Nephron (organoid): ENCODE measurements at regions not wholly inside any gene's neighbourhood (a gene's known extent, or its start where the extent isn't known, plus 50 kb on each side); places are given as distances from the start of the nearest gene placed in this dataset.
"Not testable (repeated sequence)": the region's sequence is repeated elsewhere in the genome, so short reads cannot be mapped to it uniquely, and the experiment has no call there.

Experiments used
- H3K27ac Mint-ChIP-seq, 3 experiments: 2 replicates each; pipeline ENCODE4 v1.8.0; 2020; ENCODE audit warnings: mixed read lengths in 3 of 3, mild to moderate bottlenecking in 2 of 3, moderate library complexity in 1 of 3
- H3K27me3 Mint-ChIP-seq: 2 replicates; pipeline ENCODE4 v1.8.0; 2021; ENCODE audit warnings: low read depth, mild to moderate bottlenecking, moderate library complexity, mixed read lengths
- H3K36me3 Mint-ChIP-seq: 2 replicates; pipeline ENCODE4 v1.8.0; 2020; ENCODE audit warnings: low read depth, mixed read lengths
- H3K4me1 Mint-ChIP-seq: 2 replicates; pipeline ENCODE4 v1.8.0; 2020; ENCODE audit warnings: mixed read lengths
- H3K4me3 Mint-ChIP-seq, 3 experiments: 2 replicates each; pipeline ENCODE4 v1.8.0; 2020; ENCODE audit warnings: mild to moderate bottlenecking in 3 of 3, mixed read lengths in 3 of 3, moderate library complexity in 2 of 3
- H3K9me3 Mint-ChIP-seq: 2 replicates; pipeline ENCODE4 v1.8.0; 2020; ENCODE audit warnings: mixed read lengths
- TF ChIP-seq, protein P1 (sequence below), 3 experiments: fragments of 200-600 bp; sonication (generic); IDR thresholded peaks; one replicate each; pipeline ENCODE4 v1.5.0; 2021; ENCODE audit warnings: antibody characterized with exemption in 3 of 3; ENCODE audit not compliant: unreplicated experiment in 3 of 3

DNA sequence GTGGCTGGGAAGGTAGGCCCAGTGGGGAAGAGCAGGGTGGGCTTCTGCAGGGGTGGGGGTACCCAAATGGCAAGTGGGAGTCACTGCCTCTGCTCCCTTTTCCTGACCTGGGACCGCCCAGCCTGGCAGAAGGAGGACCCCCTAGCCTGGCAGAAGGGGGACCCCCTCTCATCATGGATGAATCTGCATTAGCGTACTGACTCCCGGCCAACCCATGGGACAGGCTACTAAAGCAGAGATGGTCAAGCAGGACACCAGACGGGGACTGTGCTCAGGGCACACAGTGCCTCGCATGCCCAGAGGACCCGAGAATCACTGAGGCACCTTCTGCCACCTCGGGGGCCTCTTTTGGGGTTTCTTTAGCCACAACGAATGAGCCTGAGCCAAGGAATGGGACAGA is 577.5 kb downstream of the GLRX3 start:
- Mint-ChIP-seq H3K36me3 (no peaks in the 10 kb centered on the region), H3K27ac (no peak overlapping the region), H3K4me3 (no peak overlapping the region), H3K4me1 (no peaks in the 10 kb centered on the region), H3K9me3 (peaks cover 2% of the 10 kb centered on the region), H3K27me3 (peaks cover 51% of the 10 kb centered on the region)
- TF ChIP-seq, protein P1, sequence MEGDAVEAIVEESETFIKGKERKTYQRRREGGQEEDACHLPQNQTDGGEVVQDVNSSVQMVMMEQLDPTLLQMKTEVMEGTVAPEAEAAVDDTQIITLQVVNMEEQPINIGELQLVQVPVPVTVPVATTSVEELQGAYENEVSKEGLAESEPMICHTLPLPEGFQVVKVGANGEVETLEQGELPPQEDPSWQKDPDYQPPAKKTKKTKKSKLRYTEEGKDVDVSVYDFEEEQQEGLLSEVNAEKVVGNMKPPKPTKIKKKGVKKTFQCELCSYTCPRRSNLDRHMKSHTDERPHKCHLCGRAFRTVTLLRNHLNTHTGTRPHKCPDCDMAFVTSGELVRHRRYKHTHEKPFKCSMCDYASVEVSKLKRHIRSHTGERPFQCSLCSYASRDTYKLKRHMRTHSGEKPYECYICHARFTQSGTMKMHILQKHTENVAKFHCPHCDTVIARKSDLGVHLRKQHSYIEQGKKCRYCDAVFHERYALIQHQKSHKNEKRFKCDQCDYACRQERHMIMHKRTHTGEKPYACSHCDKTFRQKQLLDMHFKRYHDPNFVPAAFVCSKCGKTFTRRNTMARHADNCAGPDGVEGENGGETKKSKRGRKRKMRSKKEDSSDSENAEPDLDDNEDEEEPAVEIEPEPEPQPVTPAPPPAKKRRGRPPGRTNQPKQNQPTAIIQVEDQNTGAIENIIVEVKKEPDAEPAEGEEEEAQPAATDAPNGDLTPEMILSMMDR (IDR thresholded peaks at IDR 0.05; ENCODE audit: unreplicated experiment in 3 of 3), result no peak

DNA sequence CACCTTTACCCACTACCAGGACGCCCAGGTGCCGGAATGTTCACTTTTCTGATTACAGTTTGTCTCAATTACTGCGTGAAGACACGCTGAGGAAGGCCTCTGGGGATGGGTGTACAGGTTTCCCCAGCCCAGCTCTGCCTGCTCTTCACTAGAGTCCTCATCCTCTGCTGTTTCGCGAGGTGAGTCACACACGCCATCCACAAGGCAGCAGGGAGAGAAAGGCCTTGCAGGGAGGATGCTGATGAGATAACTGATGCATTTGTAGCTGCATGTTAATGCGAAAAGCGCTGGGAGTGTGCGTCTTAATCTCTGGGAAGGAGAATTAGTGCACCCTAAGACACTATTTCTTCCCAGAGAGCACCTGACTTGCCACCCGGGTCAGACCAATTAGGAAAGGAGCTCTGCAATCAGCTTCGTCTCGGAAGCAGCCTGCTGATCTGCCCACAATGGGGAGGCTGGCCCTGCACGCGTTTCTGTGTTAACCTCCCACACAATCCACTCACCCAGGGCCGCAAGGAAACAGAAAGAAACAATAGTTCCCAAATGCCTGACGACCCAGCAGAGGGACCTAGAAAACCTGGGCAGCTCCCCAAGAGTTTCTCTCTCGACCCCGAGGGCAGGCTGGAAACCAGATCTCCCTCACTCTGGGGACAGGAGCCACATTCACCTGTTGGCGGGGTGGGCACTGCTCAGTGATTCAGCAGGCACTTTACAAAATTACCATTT is 578.7 kb downstream of the GLRX3 start:
- Mint-ChIP-seq H3K27ac (no peak overlapping the region), H3K4me3 (no peak overlapping the region), H3K36me3 (no peaks in the 10 kb centered on the region), H3K27me3 (peaks cover 47% of the 10 kb centered on the region), H3K9me3 (peaks cover 2% of the 10 kb centered on the region), H3K4me1 (no peaks in the 10 kb centered on the region)
- TF ChIP-seq, protein P1 (IDR thresholded peaks at IDR 0.05; ENCODE audit: unreplicated experiment in 3 of 3), result no peak

DNA sequence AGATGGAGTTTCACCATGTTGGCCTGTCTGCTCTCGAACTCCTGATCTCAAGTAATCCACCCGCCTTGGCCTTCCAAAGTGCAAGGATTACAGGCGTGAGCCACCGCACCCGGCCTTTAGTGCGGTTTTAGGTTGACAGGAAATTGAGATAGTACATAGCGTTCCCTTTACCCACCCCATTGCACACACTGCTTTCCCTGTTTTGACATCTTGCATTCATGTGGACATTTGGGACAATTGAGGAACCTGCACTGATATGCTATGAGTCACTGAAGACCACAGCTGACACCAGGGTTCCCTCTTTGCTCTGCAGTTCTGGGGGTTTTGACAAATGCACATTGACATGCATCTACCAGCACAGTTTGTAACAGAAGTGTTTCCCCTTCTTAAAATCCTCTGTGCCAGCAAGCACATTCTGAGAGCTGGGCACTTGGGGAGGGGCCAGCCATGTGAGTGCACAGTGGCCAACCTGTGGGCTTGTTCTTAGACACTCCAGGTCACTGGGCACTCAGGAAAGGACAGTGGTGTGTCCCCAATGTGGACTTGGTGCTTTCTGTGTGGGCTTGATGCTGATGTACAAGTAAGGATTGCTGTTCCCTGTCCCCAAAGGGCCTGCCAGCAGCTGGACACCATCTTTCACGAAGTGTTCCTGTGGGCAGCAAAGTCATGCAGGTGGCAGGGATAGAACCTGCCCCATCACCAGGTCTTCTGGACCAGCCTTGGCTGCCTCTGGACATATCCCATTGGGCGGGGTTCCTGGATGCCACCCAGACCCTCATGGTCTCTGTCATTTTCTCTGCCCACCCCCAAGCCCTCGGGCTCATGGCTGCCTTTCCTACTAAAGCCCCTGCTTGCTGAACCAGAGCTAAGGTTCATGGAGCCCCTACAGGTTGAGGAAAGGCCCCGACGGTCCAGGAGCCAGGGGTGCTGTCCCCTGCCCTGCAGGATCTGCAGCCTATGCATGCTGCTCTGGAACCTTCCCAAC is 579.8 kb downstream of the GLRX3 start:
- no peak overlapping the region for H3K4me3 Mint-ChIP-seq
- H3K9me3 Mint-ChIP-seq, result peaks cover 2% of the 10 kb centered on the region
- H3K27me3 Mint-ChIP-seq, result peaks cover 38% of the 10 kb centered on the region
- H3K4me1 Mint-ChIP-seq, result no peaks in the 10 kb centered on the region
- H3K27ac Mint-ChIP-seq, result no peak overlapping the region
- TF ChIP-seq, protein P1 (IDR thresholded peaks at IDR 0.05; ENCODE audit: unreplicated experiment in 3 of 3), result no peak
- no peaks in the 10 kb centered on the region for H3K36me3 Mint-ChIP-seq

DNA sequence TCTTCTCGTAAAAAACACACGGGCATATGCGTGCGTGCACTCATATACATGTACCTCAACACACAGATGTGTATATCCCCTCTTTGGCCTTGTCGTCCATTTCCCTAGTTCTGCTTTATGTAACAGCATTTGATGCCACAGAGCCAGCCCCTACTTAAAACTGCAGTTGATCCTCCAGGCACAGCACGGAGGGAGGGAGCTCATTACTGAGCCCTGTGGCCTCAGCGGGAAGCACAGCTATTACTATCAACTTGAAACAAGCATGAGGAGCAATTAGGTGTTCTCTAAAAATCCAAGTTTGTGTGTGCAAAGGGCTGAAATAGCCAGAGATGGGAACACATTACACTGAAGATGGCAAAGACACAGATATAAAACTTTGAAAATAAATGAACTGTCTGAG is 580.9 kb downstream of the GLRX3 start:
- Mint-ChIP-seq H3K36me3 (no peaks in the 10 kb centered on the region), H3K27ac (no peak overlapping the region), H3K4me1 (no peaks in the 10 kb centered on the region), H3K9me3 (peaks cover 2% of the 10 kb centered on the region), H3K27me3 (peaks cover 37% of the 10 kb centered on the region), H3K4me3 (no peak overlapping the region)
- TF ChIP-seq, protein P1 (IDR thresholded peaks at IDR 0.05; ENCODE audit: unreplicated experiment in 3 of 3), result no peak

DNA sequence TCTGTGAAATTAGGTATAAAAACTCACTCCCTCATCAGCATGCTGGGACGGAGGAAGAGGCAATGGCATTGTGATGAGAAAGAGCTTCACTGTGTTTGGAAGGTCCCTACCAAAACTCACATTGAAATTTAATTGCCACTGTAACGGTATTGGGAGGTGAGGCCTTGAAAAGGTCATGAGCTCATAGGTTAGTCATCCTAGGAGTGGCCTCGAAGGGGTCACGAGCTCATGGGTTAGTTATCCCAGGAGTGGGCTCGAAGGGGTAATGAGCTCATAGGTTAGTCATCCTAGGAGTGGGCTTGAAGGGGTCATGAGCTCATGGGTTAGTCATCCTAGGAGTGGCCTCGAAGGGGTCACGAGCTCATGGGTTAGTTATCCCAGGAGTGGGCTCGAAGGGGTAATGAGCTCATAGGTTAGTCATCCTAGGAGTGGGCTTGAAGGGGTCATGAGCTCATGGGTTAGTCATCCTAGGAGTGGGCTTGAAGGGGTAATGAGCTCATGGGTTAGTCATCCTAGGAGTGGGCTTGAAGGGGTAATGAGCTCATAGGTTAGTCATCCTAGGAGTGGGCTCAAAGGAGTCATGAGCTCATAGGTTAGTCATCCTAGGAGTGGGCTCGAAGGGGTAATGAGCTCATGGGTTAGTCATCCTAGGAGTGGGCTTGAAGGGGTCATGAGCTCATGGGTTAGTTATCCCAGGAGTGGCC is 582.7 kb downstream of the GLRX3 start:
- H3K9me3 Mint-ChIP-seq, H3K36me3 Mint-ChIP-seq, H3K27ac Mint-ChIP-seq, H3K4me3 Mint-ChIP-seq, H3K4me1 Mint-ChIP-seq: not testable (repeated sequence)
- peaks cover 32% of the 10 kb centered on the region for H3K27me3 Mint-ChIP-seq

DNA sequence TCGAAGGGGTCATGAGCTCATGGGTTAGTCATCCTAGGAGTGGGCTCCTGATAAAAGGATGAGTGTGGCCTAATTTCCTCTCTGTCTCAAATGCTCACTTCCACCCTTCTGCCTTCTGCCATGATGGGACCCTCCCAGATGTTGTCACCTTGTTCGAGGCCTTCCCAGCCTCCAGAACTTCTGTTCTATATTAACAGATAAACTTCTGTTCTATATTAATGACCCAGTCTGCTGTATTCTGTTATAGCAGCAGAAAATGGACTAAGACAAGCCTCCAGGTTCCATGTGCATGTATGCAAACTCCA is 583.2 kb downstream of the GLRX3 start:
- H3K36me3 Mint-ChIP-seq, result no peaks in the 10 kb centered on the region
- H3K4me3 Mint-ChIP-seq, result no peak overlapping the region
- no peaks in the 10 kb centered on the region for H3K4me1 Mint-ChIP-seq
- H3K9me3 Mint-ChIP-seq, result peaks cover 2% of the 10 kb centered on the region
- H3K27ac Mint-ChIP-seq, result no peak overlapping the region
- TF ChIP-seq, protein P1 (IDR thresholded peaks at IDR 0.05; ENCODE audit: unreplicated experiment in 3 of 3), result no peak
- H3K27me3 Mint-ChIP-seq, result peaks cover 37% of the 10 kb centered on the region
